Stimulated activated CD4-positive, alpha-beta T cell treated with anti-CD3 and anti-CD28 coated beads, Interleukin-15, amount 100 ng/mL, for 1 hour (primary cell): ENCODE measurements at regions not wholly inside any gene's neighbourhood (a gene's known extent, or its start where the extent isn't known, plus 50 kb on each side); places are given as distances from the start of the nearest gene placed in this dataset.

Source experiments
- DNase-seq, 2 donors: peaks; one replicate each; pipeline ENCODE4 v3.0.0-alpha.2; 2020; ENCODE audit warnings: low read depth in 1 of 2, low spot score in 1 of 2

DNA sequence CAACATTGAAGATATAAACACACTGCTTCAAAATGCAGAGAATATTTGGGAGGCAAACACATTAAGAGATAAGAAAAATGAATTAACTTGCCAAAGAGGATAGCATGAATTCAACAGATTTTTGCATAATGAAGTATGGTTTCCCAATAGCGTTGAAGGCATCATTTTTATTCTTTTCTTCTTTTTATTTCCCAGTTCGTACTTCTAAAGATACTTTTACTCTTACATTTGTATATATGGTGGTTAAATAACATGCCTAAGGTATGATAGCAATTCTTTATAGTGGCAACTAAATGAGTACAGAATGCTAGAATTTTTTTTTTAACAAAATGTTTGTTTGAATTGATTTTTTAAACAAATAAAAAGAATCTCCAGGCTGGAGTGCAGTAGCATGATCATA, 473.4 kb upstream of the MARCKS start:
- DNase-seq: no peak

DNA sequence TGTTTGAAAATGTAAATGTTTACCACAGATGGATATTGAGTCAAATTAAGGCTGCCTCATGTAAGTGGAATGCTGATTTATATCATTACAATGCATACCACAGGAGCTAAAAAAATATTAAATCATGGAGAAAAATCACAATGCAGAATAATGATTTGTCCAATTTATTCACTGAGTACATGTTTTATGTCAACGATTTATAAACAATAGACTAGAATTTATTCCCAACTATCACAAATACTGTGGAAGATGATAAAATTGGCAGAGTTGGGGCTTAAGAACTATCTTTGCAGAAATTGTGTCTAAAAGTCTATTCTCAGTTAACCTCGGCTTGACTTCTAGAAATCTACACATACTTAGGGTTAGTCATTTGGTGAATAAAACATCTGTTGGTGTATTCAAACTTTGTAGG, 472.1 kb upstream of the MARCKS start:
- no peak for DNase-seq

DNA sequence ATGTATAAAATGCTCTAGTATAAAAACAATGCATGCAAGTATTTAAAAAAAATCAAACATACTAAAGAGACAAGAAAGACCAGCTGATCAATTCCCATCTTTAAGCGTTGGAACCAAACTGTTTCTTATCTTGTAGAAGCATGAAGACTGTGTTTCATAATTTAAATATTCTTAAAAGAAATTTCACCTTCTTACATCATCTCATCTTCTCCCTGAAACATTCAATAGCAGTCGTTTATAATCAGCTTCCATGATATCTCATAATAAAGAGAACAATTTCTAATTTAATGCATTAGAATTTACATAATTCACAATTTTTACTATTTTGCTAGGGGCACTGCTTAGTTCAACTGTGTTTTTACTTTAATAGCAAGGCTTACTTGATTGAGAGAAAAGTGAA, 468.1 kb upstream of the MARCKS start:
- DNase-seq: no peak

DNA sequence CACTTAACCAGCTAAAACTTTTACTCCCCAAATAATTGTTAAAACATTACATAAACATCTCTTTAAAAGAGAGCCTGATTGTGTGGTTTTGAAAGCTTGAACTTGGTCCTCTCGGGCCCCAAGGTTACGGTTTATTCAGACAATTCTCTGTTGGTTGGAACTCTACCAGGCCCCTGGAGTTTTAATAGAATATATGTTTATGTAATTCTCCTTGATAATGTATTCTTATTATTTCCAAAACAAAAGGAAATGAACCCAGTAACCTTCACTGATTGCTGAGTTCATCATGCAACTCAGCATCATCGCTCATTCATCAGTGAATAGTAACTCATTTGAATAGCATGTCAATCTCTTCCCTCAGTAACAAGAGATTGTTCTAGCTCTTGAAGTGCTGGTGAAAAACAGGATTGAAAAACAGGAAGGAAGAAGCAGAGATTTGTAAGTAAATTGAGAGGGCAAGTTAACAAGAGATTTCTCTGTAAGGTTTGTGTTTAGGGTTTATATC, 464.5 kb upstream of the MARCKS start:
- DNase-seq: no peak

DNA sequence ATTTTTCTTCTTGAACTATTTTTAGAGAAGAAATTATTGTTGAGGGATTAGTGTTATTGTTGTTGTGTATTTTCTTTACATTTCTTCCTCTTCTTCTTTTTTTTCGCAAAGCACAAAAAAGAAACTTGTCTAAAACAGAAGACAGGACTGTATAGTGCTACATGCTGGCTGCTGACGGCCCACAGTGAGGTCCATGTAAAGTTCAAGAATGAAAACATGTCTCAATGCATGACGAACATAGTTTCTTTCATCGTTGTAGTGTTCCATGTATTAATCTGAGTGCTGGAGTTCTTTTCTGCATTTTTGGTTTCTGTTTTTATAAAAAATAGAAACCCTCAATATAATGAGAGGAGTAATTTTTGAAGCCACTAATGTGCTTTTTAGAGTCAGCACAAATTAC, 462.9 kb upstream of the MARCKS start:
- no peak for DNase-seq

DNA sequence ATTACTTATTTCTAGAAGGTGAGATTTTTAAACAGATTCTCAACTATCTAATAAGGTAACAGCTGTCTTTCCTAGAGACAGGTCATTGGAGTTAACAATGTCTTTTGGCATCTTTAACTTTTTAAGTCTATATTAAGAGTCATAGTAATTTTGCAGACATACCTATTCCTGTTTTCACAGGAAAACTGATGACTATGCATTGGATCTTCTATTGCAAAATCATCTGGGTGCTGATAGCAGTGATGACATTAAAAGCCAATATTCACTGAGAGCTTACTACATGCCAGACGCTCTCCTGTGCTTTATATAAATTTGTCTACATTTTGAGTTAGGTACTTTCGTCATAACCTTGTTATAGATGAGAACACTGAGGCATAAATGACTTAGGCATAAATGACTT, 462.4 kb upstream of the MARCKS start:
- no peak for DNase-seq

DNA sequence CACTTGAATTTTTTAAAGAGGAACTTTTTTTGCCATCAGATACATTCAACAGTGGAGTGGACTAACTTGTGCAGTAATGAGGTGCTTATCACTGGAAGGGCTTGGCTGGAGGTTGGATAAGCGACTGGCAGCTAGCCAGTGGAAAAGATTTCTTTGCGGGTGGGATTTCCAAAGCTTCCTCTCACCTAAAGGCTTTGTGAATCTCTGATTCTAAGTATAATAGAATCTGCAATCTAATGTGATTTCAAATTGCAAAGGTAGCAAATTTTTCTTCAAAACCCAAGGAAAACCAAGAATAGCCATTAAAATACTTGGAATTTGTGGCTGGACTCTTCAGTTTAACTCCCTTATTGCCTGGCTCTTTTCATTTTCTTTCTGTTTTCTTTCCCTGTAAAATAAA, 460.4 kb upstream of the MARCKS start:
- no peak for DNase-seq

DNA sequence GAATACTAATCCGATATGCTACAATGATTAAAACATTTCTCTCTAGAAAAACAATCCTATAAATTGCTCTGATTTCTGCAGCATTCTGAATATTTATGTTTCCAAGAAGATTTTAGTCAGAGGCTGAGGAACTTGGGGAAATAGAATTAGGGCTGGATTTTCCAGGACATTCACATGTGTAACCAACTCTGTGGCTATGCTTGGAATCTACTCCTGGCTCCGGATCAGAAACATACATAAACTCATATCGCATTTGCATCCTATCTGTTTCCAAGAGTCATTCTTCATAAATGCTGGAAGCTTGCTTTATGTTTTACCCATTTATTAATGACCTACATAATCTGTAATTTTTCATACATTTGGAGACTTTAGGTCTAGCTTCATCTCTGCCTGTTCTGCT, 459.9 kb upstream of the MARCKS start:
- no peak for DNase-seq

DNA sequence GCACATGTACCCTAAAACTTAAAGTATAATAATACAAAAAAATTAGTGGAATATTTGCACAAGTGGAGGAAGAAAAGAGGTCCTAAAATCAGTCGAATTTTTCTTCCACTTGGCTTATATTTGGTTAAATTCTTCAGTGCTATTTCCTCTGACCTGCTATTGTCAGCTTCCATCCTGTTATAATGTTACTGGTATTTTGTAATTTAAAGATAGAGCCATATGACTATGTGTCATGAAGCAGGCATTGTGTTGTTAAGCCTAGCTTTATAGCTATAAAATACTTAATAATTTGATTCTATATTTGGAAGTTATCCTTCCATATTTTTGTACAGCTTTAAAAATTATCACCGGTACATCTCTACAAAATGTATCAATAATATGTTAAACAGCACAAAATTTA, 455.9 kb upstream of the MARCKS start:
- no peak for DNase-seq

DNA sequence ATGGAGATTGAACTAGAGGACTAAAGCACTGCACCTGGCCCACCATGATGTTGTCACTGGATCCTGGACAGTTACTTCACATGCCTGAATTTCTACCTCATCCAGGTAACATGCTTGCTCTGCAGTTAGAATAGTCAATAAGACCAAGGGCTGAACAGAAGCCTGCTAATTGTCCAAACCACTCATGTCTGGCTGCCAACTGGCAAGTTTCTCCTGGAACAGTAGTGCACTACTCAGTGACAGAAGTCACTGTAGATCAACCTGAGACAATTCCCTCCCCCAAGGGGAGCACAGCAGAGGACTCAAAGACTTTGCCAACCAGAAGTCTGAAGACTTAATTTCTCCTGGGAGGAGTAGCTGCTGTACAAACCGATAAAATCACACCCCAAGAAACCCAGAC, 454.6 kb upstream of the MARCKS start:
- DNase-seq: no peak

DNA sequence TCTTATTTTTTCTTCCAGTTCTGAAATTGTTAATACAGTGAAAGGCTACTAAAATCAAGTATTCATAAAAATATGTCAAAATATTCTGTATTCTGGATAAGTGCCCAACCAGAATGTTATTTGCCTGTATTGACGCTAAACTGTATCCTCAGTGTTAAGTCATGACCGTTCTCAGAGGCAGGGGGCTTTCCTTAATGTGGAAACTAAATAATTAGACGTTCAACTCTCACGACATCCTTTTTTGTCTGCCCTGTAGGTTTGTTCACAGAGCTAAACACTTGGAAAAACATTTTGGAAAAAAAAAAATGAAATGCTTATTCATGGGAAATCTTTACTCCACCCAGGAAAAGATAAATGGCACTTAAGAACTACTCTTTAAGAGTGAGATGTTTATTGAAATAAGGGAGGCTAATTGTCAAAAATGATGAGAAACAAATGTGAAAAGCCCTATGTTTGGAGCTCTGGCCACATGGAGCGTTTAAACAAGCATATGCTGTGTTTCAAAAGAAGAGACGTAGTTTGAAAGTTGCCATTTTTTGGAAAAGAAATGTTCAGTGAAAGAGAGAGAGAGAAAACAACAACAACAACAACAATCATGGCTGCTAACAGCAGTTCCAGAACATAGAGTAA, 453.1 kb upstream of the MARCKS start:
- DNase-seq: no peak

DNA sequence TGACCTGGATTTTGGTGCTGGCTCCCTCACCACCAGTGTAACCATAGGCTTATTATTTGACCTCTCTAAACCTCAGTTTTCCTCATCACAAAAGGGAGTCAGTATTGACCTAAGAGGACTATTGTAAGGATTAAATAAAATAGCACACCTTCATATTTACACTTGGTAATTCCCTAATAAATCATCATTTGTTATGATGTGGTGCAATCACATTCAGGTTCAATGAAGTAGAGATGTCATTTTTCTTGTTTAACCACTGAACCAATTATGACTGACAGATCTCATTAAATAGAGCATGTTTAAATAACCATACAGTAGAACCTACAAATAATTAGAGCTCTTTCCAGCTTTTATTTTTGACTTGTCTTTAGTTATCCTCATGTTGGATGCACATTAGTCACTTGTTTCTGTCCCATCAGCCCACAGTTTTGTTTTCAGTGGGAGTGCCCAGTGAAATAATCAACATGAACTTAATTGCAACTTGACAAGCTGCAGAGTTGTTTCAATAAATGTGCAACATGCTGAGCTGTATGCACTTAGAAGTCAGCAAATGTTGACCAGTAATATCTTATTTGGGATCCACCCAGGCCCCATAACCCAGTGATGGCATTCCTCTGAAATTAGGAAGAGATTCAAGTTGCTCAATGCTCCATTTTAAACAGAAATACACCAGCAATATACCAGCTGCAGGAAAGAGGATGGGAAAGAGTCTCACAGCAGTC, 451.7 kb upstream of the MARCKS start:
- no peak for DNase-seq

DNA sequence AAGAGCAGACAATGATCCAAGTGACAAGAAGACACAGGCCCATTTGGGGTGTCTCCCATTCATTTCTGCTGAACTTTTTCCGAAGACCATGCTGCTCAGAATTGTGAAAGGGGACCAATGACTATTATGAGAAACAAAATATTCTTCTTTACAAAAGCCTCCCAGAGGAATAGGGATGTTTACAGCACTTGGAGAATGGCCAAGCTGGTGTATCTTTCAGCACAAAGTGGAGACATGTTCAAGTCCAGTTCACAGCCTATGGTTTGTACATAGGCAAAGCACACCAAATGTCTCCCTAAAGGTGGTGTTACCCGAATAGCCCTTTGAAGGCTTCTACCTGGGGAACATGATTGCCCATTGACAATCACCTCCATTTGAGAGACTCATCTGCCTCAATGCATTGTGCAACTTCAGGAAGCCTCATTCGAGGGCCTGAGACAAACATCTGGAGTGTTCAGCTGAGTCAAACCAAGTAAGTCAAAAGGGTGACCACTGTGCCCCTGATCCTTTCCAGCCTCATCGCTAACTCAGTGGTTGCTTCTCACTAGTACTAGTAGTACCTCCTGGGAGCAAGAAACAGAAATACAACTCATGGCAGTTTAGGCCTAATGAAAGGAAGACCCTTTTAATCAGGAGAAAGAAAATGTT, 451.0 kb upstream of the MARCKS start:
- DNase-seq: no peak

DNA sequence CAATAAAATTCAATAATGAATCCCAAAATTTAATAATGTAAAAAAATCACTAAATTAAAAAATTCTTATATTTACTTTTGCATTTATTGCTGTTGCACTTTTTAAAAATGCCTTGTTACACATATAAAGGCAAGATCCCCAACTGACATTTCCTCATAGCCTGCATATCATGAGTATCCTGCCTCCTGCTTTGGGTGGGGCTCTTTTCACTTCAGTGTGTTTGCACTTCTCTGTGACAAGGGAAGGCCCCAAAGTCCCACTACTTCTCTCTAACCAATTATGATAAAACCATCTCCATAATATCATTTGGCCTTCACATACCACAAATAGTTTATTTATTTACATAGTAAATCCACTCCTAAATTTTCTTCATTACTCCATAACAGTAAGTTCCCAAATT, 446.1 kb upstream of the MARCKS start:
- DNase-seq: no peak

DNA sequence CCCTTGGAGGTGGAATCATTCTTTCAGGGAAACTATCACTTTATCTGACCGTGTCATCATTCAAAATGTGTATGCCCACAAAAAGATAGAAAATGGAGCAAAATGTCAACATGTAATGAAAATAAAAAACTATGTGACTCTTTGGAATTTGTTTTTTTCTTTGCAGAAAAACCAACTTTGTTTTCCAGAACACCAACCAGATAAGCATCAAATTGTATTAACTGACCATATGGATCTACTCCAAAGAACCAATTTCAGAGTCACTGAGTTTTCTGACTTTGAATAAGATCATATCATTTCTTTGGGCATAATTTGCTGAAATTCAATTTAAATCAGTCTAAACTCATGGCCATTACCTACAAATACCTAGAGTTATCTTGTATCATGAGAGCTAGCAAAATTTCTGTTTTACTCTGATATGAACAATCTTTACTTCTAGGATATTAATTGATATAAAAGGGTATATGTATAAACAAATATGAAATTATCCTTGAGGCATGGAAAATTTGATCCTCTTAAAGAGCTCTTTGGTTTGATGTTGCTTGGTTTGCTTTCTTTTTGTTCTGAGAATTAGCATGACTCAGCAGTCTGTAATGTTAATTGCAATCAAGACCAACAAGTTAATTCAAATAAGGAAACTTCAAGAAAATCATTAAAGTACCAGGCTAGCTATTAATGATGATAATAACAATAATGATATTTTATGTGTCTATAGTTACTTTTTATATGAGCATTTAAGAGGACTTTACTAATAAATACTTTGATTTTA, 444.4 kb upstream of the MARCKS start:
- DNase-seq: no peak

DNA sequence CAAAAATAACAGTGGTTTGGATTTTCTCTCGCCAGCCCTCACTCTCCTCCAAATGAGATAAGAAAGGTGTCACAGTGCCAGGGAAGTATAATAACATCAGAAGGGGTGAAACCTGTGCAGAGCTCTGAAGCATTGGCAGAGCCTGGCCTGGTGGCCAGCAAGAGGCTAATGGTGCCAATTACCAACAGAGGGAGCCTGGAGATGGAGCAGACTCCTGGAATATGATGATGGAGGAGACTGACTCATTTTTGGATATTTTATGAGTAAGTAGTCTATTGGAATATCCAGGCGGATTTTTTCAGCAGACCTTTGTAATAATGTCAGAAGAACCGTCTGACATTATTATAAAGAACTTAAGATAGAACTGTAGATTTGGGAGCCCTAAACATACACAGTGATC, 442.6 kb upstream of the MARCKS start:
- no peak for DNase-seq

DNA sequence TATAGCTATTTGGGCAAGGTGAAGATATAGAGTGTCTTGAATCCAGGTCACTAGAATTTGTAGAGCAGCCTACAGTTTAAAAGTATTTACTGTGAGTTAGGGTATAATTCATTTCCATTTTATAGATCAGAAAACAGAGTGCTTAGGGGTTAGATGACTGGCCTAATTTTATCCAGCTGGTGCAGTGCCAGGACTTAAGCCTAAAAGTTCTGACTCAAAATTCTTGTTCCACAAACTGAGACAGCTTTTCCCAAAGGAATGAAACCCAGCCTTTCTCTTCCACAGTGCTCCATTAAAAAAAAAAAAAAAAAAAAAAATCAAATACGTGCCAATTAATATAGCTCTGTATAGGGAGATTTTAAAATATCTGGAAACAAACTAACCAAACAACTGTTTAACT, 441.0 kb upstream of the MARCKS start:
- no peak for DNase-seq

DNA sequence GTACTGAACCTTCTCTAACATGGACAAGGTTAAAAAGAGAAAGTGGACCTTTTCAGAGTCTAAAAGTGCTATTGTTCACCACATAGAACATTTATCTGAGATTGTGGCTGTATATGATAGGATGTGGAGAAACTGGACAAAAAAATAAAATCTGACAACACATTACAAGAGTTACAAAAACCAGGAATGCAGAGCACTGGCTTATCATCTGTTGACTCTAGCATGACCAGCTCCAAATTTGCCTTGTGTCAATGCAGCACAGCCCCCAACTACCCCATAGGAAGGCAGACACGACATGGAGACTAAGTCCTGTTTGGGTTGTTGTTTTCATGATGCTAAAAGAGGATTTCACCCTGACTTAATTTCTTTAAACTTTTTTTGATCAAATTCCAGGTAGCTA, 436.9 kb upstream of the MARCKS start:
- no peak for DNase-seq

DNA sequence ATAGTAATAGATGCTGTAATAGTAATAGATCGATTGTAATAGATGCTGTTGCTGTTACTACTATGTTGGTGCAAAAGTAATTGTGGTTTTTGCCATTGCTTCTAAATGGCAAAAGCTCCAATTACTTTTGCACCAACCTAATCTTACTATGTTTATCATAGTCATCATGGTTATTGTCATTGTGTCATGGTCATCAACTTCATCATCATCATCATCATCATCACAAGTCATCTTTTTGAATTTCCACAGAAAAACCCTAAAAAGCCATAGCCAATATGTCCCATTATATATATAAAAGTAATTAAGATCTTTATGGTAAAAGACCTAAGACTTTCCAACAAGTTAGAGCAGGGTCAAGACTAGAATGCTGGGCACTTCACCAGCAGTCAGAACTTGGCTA, 435.1 kb upstream of the MARCKS start:
- DNase-seq: no peak

DNA sequence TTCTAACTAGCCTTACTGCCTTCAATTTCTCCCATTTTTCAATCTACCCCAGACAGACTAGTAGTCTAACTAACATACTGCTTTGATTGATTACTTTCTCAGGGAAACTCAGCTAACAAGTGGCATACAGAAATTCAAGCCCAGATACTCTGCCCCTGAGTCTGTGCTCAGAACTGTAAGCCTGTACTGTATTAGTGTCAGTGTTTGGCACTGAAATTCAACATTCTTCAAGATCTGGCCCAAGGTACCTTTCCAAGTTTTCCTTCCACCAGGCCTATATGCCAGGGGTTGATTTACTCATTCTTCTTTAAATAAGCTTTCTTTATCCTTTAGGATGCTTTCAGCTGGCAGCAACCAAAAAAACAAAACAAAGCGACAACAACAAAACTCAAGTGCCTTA, 433.2 kb upstream of the MARCKS start:
- no peak for DNase-seq

DNA sequence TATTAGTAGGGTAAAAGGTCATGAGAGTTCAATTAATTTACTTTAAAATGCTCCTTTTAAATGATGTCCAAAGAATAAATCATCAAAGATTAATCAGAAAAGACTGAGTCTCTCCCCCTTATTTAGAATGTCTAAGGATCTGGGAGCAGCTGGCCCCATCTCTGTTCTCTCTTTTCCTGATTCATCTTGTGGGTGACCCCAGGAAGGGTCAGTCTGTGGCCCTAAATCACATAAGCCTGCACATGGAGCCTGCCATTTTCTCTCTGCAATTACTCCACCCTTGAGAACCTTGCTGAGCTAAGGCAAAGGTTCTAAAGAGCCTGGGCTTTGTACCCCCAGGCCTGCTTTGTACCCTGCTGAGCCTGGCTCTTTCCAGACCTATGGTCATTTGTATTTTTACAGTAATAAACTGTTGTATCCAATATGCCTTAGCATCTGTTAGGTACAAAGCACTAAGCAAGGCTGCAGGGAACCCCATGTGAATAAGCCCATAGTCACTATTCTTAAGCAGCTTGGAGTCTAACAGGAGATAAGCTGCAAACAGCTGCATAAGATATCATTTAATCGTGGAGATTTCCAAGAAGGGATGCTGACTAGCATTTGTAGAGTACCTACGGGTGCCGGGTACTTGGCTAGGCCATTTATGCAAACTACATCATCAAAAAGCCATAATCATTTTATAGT, 431.0 kb upstream of the MARCKS start:
- DNase-seq: no peak
